Mesenchymal stem cell (in vitro differentiated cells and primary cell): ENCODE measurements at regions not wholly inside any gene's neighbourhood (a gene's known extent, or its start where the extent isn't known, plus 50 kb on each side); places are given as distances from the start of the nearest gene placed in this dataset.
"Not testable (repeated sequence)": the region's sequence is repeated elsewhere in the genome, so short reads cannot be mapped to it uniquely, and the experiment has no call there.

ENCODE experiments used
- DNase-seq: peaks from one replicate; pipeline ENCODE4 v3.0.0-alpha.2; 2013
- H2AFZ ChIP-seq: one replicate; pipeline ENCODE4 v1.6.1; 2013; ENCODE audit warnings: low read depth, mild to moderate bottlenecking, control low read depth, inconsistent platforms, low read length, moderate library complexity
- H2AK5ac ChIP-seq: 2 replicates; pipeline ENCODE4 v1.6.1; 2013; ENCODE audit warnings: low read length, moderate library complexity, mild to moderate bottlenecking, inconsistent platforms; ENCODE audit not compliant: severe bottlenecking
- H2BK120ac ChIP-seq: one replicate; pipeline ENCODE4 v1.6.1; 2013; ENCODE audit warnings: low read depth, mild to moderate bottlenecking, inconsistent platforms, low read length, moderate library complexity
- H2BK12ac ChIP-seq, 2 experiments: one replicate each; pipeline ENCODE4 v1.6.1; 2013; ENCODE audit warnings: inconsistent platforms in 2 of 2, low read length in 2 of 2, mild to moderate bottlenecking in 2 of 2, moderate library complexity in 2 of 2, control low read depth in 1 of 2
- H2BK15ac ChIP-seq: one replicate; pipeline ENCODE4 v1.6.1; 2013; ENCODE audit warnings: mild to moderate bottlenecking, low read depth, inconsistent platforms; ENCODE audit not compliant: poor library complexity, severe bottlenecking
- H2BK5ac ChIP-seq: 2 replicates; pipeline ENCODE4 v1.6.1; 2013; ENCODE audit warnings: low read depth, mild to moderate bottlenecking, low read length, control low read depth, inconsistent platforms; ENCODE audit not compliant: poor library complexity, severe bottlenecking
- H3K14ac ChIP-seq, 2 experiments: one replicate each; pipeline ENCODE4 v1.6.1; 2013; ENCODE audit warnings: inconsistent platforms in 2 of 2, low read length in 2 of 2, control low read depth in 1 of 2, mild to moderate bottlenecking in 1 of 2, moderate library complexity in 1 of 2
- H3K18ac ChIP-seq, 2 experiments: one replicate each; pipeline ENCODE4 v1.6.1; 2013; ENCODE audit warnings: inconsistent platforms in 2 of 2, low read length in 2 of 2, control low read depth in 1 of 2, low read depth in 1 of 2, mild to moderate bottlenecking in 1 of 2
- H3K23ac ChIP-seq, 2 experiments: one replicate each; pipeline ENCODE4 v1.6.1; 2013; ENCODE audit warnings: inconsistent platforms in 2 of 2, low read length in 2 of 2, mild to moderate bottlenecking in 2 of 2, moderate library complexity in 2 of 2, control low read depth in 1 of 2
- H3K27ac ChIP-seq: 2 replicates; pipeline ENCODE4 v1.5.1; 2013; ENCODE audit warnings: mild to moderate bottlenecking, moderate library complexity, low read length, control low read depth, inconsistent platforms; ENCODE audit not compliant: poor library complexity, severe bottlenecking
- H3K27me3 ChIP-seq, 2 experiments: 2 replicates each; pipeline versions ENCODE4 v1.6.1 to v1.7.0; 2013; ENCODE audit warnings: low read length in 2 of 2, mild to moderate bottlenecking in 2 of 2, moderate library complexity in 2 of 2, control low read depth in 1 of 2, inconsistent platforms in 1 of 2; ENCODE audit not compliant: control insufficient read depth in 1 of 2, insufficient read depth in 1 of 2
- H3K36me3 ChIP-seq, 2 experiments: 2 replicates each; pipeline versions ENCODE4 v1.6.1 to v1.7.0; 2013; ENCODE audit warnings: low read length in 2 of 2, control low read depth in 1 of 2, inconsistent platforms in 1 of 2, low read depth in 1 of 2, mild to moderate bottlenecking in 1 of 2; ENCODE audit not compliant: insufficient read depth in 2 of 2, control insufficient read depth in 1 of 2
- H3K4ac ChIP-seq, 2 experiments: one replicate each; pipeline ENCODE4 v1.6.1; 2013; ENCODE audit warnings: inconsistent platforms in 2 of 2, low read length in 2 of 2, mild to moderate bottlenecking in 2 of 2, moderate library complexity in 2 of 2, control low read depth in 1 of 2, low read depth in 1 of 2
- H3K4me1 ChIP-seq: 2 replicates; pipeline ENCODE4 v1.6.1; 2013; ENCODE audit warnings: low read depth, low read length, control low read depth; ENCODE audit not compliant: control insufficient read depth, insufficient read depth
- H3K4me2 ChIP-seq: 2 replicates; pipeline ENCODE4 v1.6.1; 2013; ENCODE audit warnings: low read length, mild to moderate bottlenecking, inconsistent platforms; ENCODE audit not compliant: poor library complexity, severe bottlenecking
- H3K4me3 ChIP-seq, 2 experiments: 2 replicates each; pipeline versions ENCODE4 v1.5.1 to v1.7.0; 2013; ENCODE audit warnings: low read length in 2 of 2, mild to moderate bottlenecking in 2 of 2, control low read depth in 1 of 2, low read depth in 1 of 2; ENCODE audit not compliant: insufficient read depth in 1 of 2
- H3K79me1 ChIP-seq: replicated peaks from 2 replicates; pipeline ENCODE4 v1.6.1; 2013; ENCODE audit warnings: mild to moderate bottlenecking, control low read depth, low read length, inconsistent platforms; ENCODE audit not compliant: poor library complexity, severe bottlenecking
- H3K9ac ChIP-seq: 2 replicates; pipeline ENCODE4 v1.7.0; 2013; ENCODE audit warnings: mild to moderate bottlenecking, low read length, moderate library complexity
- H3K9me3 ChIP-seq: 2 replicates; pipeline ENCODE4 v1.7.0; 2013; ENCODE audit warnings: mild to moderate bottlenecking, low read length; ENCODE audit not compliant: control insufficient read depth
- H4K8ac ChIP-seq: one replicate; pipeline ENCODE4 v1.6.1; 2013; ENCODE audit warnings: inconsistent platforms, mild to moderate bottlenecking, low read length, moderate library complexity
- H4K91ac ChIP-seq: one replicate; pipeline ENCODE4 v1.6.1; 2013; ENCODE audit warnings: mild to moderate bottlenecking, low read length, inconsistent platforms
- WGBS: methylation state at CpG from one replicate; pipeline ENCODE4 v1.1.7; 2013; ENCODE audit warnings: mixed read lengths; 5-methylcytosine and 5-hydroxymethylcytosine counted together

DNA sequence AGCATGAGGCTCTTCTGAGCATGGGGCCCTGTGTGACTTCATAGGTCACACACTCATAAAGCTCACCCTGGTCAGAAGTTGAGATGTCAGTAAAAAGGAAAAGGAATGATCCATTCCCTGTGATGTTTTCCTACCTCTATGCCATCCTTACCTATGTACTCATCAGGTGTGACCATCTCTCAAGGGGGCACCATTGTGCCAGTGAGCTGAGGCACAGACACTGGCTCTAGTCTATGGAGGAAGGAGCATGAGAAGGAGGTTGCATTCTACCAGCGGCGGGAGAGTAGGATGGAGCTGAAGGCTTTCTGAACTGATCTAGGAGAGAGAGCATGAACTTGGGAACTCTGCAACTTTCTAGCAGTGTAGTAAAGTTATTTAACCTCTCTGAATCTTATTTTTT lies 65.8 kb upstream of the RGL1 start:
- Histone ChIP-seq H4K91ac (no peak overlapping the region), H3K9me3 (peaks cover 4% of the 10 kb centered on the region), H3K18ac (peak overlapping the region; percentile 9 to 93), H2BK5ac (no peak overlapping the region), H3K23ac (no peak overlapping the region), H2AK5ac (no peak overlapping the region), H2AFZ (no peak overlapping the region), H3K14ac (peak overlapping the region in 1 of 2 experiments; percentile 69), H3K4ac (peak overlapping the region; percentile 19 to 83), H3K27me3 (no peaks in the 10 kb centered on the region), H3K4me1 (peaks cover 1% of the 10 kb centered on the region), H3K27ac (no peak overlapping the region), H2BK120ac (no peak overlapping the region), H3K9ac (peak overlapping the region; percentile 18), H2BK15ac (no peak overlapping the region), H3K36me3 (peaks cover 0 to 6% of the 10 kb centered on the region in 2 experiments), H2BK12ac (peak overlapping the region in 1 of 2 experiments; percentile 89), H3K4me3 (no peak overlapping the region), H4K8ac (no peak overlapping the region), H3K79me1 (no peaks in the 10 kb centered on the region), H3K4me2 (no peak overlapping the region)
- 100% methylated on average over 2 of the region's 2 CpGs for WGBS
- peak; percentile 9 for DNase-seq

DNA sequence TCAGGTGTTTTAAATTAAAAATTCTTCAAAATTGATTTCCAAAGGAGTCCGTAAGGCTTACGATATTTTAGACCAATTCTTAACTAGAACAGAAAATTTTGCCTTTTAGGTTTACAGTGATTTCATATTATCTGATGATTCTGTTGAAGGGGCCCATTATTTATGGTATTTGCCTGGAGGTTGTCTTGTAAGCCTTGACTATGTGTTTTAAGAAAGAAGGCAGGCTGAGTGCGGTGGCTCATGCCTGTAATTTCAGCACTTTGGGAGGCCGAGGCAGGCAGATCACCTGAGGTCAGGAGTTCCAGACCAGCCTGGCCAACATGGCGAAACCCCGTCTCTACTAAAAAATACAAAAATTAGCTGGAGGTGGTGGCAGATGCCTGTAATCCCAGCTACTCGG lies 67.0 kb upstream of the RGL1 start:
- not testable (repeated sequence) for H3K9me3 ChIP-seq, H3K4me1 ChIP-seq, H3K27ac ChIP-seq, H2AFZ ChIP-seq, DNase-seq, H2BK120ac ChIP-seq, H2AK5ac ChIP-seq, H4K91ac ChIP-seq, H2BK12ac ChIP-seq, H3K4ac ChIP-seq, H3K23ac ChIP-seq, H2BK15ac ChIP-seq, H3K18ac ChIP-seq, H3K14ac ChIP-seq, H3K9ac ChIP-seq, H3K79me1 ChIP-seq, H3K36me3 ChIP-seq, H3K4me3 ChIP-seq, H3K27me3 ChIP-seq, H2BK5ac ChIP-seq, H3K4me2 ChIP-seq, H4K8ac ChIP-seq
- WGBS, result over 99% methylated on average over 5 of the region's 7 CpGs

DNA sequence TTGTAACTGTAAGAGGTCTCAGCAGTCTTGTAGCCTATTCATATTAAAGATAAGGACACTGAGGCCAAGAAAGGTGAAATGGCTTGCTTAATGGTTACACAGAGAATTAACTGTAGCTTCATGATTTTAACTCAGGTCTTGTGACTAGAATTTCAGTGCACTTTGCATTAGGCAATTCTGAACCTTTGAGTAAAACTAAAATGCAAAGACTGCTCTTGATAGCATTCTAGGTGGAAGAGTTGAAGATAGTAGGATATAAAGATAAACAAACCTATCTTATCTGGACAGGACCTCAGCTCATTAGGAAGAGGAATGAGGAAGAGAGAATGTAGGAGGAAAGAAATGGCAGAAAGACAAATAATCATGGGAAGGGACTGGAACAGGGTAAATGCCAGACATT lies 68.6 kb upstream of the RGL1 start:
- H3K27me3 ChIP-seq, result no peaks in the 10 kb centered on the region
- no peak overlapping the region for H2BK5ac ChIP-seq
- DNase-seq, result no peak
- peaks cover 1% of the 10 kb centered on the region for H3K4me1 ChIP-seq
- H2AK5ac ChIP-seq, result no peak overlapping the region
- no peak overlapping the region for H2BK15ac ChIP-seq
- no peaks in the 10 kb centered on the region for H3K9me3 ChIP-seq
- H4K91ac ChIP-seq, result no peak overlapping the region
- no peak overlapping the region for H3K4me3 ChIP-seq
- no peak overlapping the region for H3K4ac ChIP-seq
- H3K18ac ChIP-seq, result no peak overlapping the region
- H3K14ac ChIP-seq, result no peak overlapping the region
- H3K4me2 ChIP-seq, result no peak overlapping the region
- H3K9ac ChIP-seq, result no peak overlapping the region
- H3K23ac ChIP-seq, result no peak overlapping the region
- no peak overlapping the region for H4K8ac ChIP-seq
- no peak overlapping the region for H3K27ac ChIP-seq
- H2AFZ ChIP-seq, result no peak overlapping the region
- no peak overlapping the region for H2BK12ac ChIP-seq
- no peaks in the 10 kb centered on the region for H3K79me1 ChIP-seq
- H3K36me3 ChIP-seq, result no peaks in the 10 kb centered on the region
- peak overlapping the region; percentile 34 for H2BK120ac ChIP-seq

DNA sequence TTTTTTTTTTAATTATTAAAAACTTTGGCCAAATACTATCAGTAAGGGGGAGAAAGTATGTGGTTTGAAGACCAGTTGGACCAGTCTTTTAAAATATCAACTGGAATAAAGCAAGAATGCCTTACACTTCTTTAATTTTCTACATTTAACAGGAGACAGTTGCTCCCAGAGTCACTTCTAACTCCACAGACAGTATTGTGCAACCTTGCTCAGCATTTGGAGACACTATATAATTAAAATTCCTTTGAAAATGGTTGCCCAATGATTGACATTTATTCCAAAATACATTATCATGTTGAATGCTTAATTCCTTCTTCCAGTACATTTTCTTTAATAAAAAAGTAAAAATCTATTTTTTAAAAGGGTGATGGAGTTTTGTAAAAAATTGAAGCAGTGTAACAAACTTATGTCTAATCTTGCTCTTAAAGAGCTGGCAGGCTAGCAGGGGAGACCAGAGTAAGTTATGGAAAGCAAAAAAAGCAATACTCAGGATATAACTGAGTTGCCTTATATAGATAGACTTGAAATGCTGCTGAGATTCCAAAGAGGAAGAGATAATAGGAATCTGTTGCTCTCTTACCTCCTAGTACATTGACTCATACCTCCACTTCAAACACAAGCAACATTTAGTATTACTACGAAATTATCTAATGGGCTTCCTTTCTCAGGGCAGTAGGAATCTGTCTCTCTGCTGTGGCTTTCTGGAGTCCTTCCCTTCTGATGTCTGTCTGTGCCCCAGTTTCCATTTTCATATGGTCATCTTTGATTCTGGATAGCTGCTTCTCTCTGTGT lies 69.7 kb upstream of the RGL1 start:
- Histone ChIP-seq H3K18ac (peak overlapping the region; percentile 8 to 92), H2AFZ (no peak overlapping the region), H3K4me3 (peak overlapping the region in 1 of 2 experiments; percentile 22), H3K14ac (no peak overlapping the region), H3K79me1 (no peaks in the 10 kb centered on the region), H3K27ac (no peak overlapping the region), H3K4me2 (no peak overlapping the region), H3K9me3 (no peaks in the 10 kb centered on the region), H3K9ac (peak overlapping the region; percentile 72), H3K27me3 (no peaks in the 10 kb centered on the region), H2BK5ac (no peak overlapping the region), H3K36me3 (no peaks in the 10 kb centered on the region), H4K8ac (no peak overlapping the region), H2BK15ac (no peak overlapping the region), H2AK5ac (no peak overlapping the region), H4K91ac (no peak overlapping the region), H3K23ac (no peak overlapping the region), H3K4ac (peak overlapping the region in 1 of 2 experiments; percentile 56), H2BK12ac (peak overlapping the region in 1 of 2 experiments; percentile 56), H2BK120ac (peak overlapping the region; percentile 73), H3K4me1 (peaks cover 1% of the 10 kb centered on the region)
- 0% methylated on average over 1 of the region's 1 CpG for WGBS
- peak; percentile 57 for DNase-seq
